ENCODE measurements at regions not wholly inside any gene's neighbourhood (a gene's known extent, or its start where the extent isn't known, plus 50 kb on each side); places are given as distances from the start of the nearest gene placed in this dataset.
"Not testable (repeated sequence)": the region's sequence is repeated elsewhere in the genome, so short reads cannot be mapped to it uniquely, and the experiment has no call there.

GRCh38 chr4:160450876-160451275 lies 1348.0 kb downstream of the RAPGEF2 start:
- CTCF ChIA-PET: no interaction called here
- no peak overlapping the region for H3K27ac ChIP-seq (ENCODE audit: low read length)
- H3K4me1 ChIP-seq (ENCODE audit: control insufficient read depth, insufficient read depth, low read length): no peaks in the 10 kb centered on the region
- DNase-seq (ENCODE audit: low read depth, low spot score) (no peak), ATAC-seq (no peak)
- intact Hi-C loops (cut with micrococcal nuclease; ENCODE audit: unreplicated experiment) (no loop called here), in situ Hi-C loops (cut with HindIII; ENCODE audit: low pct_unique_long_range_greater_than_20kb, low sequenced_read_pairs) (no loop called here)
- no peaks in the 10 kb centered on the region for H3K9me3 ChIP-seq (ENCODE audit: control insufficient read depth, insufficient read depth, low read depth, low read length)
- H3K4me3 ChIP-seq (ENCODE audit: low read depth in 2 of 2, low read length in 2 of 2): no peak overlapping the region
- no TSS peak for BruUV-seq (replicated peaks)
- H3K36me3 ChIP-seq (ENCODE audit: control insufficient read depth, insufficient read depth, low read length): no peaks in the 10 kb centered on the region
- POLR2A ChIA-PET: no interaction called here
- TF ChIP-seq SIN3A (IDR thresholded peaks at IDR 0.05; ENCODE audit: borderline replicate concordance, insufficient read depth, low read depth, low read length) (no peak), POLR2AphosphoS5 (IDR thresholded peaks at IDR 0.05; ENCODE audit: low read depth, low read length) (no peak), TCF7L2 (IDR thresholded peaks at IDR 0.05; ENCODE audit: low read depth, low read length) (no peak)
- TF ChIP-seq, protein P1, sequence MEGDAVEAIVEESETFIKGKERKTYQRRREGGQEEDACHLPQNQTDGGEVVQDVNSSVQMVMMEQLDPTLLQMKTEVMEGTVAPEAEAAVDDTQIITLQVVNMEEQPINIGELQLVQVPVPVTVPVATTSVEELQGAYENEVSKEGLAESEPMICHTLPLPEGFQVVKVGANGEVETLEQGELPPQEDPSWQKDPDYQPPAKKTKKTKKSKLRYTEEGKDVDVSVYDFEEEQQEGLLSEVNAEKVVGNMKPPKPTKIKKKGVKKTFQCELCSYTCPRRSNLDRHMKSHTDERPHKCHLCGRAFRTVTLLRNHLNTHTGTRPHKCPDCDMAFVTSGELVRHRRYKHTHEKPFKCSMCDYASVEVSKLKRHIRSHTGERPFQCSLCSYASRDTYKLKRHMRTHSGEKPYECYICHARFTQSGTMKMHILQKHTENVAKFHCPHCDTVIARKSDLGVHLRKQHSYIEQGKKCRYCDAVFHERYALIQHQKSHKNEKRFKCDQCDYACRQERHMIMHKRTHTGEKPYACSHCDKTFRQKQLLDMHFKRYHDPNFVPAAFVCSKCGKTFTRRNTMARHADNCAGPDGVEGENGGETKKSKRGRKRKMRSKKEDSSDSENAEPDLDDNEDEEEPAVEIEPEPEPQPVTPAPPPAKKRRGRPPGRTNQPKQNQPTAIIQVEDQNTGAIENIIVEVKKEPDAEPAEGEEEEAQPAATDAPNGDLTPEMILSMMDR (IDR thresholded peaks at IDR 0.05): no peak
- TF ChIP-seq, protein P2, sequence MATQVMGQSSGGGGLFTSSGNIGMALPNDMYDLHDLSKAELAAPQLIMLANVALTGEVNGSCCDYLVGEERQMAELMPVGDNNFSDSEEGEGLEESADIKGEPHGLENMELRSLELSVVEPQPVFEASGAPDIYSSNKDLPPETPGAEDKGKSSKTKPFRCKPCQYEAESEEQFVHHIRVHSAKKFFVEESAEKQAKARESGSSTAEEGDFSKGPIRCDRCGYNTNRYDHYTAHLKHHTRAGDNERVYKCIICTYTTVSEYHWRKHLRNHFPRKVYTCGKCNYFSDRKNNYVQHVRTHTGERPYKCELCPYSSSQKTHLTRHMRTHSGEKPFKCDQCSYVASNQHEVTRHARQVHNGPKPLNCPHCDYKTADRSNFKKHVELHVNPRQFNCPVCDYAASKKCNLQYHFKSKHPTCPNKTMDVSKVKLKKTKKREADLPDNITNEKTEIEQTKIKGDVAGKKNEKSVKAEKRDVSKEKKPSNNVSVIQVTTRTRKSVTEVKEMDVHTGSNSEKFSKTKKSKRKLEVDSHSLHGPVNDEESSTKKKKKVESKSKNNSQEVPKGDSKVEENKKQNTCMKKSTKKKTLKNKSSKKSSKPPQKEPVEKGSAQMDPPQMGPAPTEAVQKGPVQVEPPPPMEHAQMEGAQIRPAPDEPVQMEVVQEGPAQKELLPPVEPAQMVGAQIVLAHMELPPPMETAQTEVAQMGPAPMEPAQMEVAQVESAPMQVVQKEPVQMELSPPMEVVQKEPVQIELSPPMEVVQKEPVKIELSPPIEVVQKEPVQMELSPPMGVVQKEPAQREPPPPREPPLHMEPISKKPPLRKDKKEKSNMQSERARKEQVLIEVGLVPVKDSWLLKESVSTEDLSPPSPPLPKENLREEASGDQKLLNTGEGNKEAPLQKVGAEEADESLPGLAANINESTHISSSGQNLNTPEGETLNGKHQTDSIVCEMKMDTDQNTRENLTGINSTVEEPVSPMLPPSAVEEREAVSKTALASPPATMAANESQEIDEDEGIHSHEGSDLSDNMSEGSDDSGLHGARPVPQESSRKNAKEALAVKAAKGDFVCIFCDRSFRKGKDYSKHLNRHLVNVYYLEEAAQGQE (IDR thresholded peaks at IDR 0.05; ENCODE audit: insufficient read depth in 1 of 2, low read depth in 2 of 2, low read length in 1 of 2): no peak
- H3K27me3 ChIP-seq (ENCODE audit: control insufficient read depth, insufficient read depth, low read length): no peaks in the 10 kb centered on the region

DNA sequence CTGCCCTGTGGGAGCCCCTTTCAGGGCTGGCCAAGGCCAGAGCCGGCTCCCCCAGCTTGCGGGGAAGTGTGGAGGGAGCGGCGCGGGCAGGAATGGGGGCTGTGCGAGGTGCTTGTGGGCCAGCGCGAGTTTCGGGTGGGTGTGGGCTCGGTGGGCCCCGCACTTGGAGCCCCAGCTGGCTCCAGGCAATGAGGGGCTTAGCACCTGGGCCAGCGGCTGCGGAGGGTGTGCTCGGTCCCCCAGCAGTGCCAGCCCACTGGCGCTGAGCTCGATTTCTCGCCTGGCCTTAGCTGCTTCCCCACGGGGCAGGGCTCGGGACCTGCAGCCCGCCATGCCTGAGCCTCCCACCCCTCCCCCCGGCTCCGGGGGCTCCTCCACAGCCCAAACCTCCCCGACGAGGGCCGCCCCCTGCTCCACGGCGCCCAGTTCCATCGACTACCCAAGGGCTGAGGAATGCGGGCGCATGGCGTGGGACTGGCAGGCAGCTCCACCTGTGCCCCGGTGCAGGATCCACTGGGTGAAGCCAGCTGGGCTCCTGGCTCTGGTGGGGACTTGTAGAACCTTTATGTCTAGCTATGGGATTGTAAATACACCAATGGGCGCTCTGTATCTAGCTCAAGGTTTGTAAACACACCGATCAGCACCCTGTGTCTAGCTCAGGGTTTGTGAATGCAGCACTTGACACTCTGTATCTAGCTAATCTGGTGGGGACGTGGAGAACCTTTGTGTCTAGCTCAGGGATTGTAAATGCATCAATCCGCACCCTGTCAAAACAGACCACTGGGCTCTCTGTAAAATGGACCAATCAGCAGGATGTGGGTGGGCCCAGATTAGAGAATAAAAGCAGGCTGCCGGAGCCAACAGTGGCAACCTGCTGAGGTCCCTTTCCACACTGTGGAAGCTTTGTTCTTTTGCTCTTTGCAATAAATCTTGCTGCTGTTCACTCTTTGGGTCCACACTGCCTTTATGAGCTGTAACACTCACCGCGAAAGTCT lies 1379.1 kb downstream of the RAPGEF2 start:
- BruUV-seq (replicated peaks); DNase-seq (ENCODE audit: low read depth, low spot score); H3K4me3 ChIP-seq (ENCODE audit: low read depth in 2 of 2, low read length in 2 of 2); CTCF ChIA-PET; in situ Hi-C loops (cut with HindIII; ENCODE audit: low pct_unique_long_range_greater_than_20kb, low sequenced_read_pairs); H3K36me3 ChIP-seq (ENCODE audit: control insufficient read depth, insufficient read depth, low read length); H3K27ac ChIP-seq (ENCODE audit: low read length); H3K4me1 ChIP-seq (ENCODE audit: control insufficient read depth, insufficient read depth, low read length); H3K9me3 ChIP-seq (ENCODE audit: control insufficient read depth, insufficient read depth, low read depth, low read length); ATAC-seq; H3K27me3 ChIP-seq (ENCODE audit: control insufficient read depth, insufficient read depth, low read length); intact Hi-C loops (cut with micrococcal nuclease; ENCODE audit: unreplicated experiment); POLR2A ChIA-PET: not testable (repeated sequence)

- DNase-seq (ENCODE audit: low read depth, low spot score): no peak
- no TSS peak for BruUV-seq (replicated peaks)
- CTCF ChIA-PET: no interaction called here
- intact Hi-C loops (cut with micrococcal nuclease; ENCODE audit: unreplicated experiment) (no loop called here), in situ Hi-C loops (cut with HindIII; ENCODE audit: low pct_unique_long_range_greater_than_20kb, low sequenced_read_pairs) (no loop called here)
- POLR2A ChIA-PET: interaction anchor here (0.6 kb wide), 1 partner anchor 36 kb away, joined by 3 read pairs; no protein-coding TSS in a partner anchor
- H3K9me3 ChIP-seq (ENCODE audit: control insufficient read depth, insufficient read depth, low read depth, low read length): no peaks in the 10 kb centered on the region
- no peak overlapping the region for H3K27ac ChIP-seq (ENCODE audit: low read length)
- ATAC-seq: no peak
- no peak for TF ChIP-seq SIN3A (IDR thresholded peaks at IDR 0.05; ENCODE audit: borderline replicate concordance, insufficient read depth, low read depth, low read length)
- TF ChIP-seq, protein P1 (IDR thresholded peaks at IDR 0.05): no peak
- TF ChIP-seq TCF7L2 (IDR thresholded peaks at IDR 0.05; ENCODE audit: low read depth, low read length): no peak
- no peak overlapping the region for H3K4me3 ChIP-seq (ENCODE audit: low read depth in 2 of 2, low read length in 2 of 2)
- H3K27me3 ChIP-seq (ENCODE audit: control insufficient read depth, insufficient read depth, low read length): no peaks in the 10 kb centered on the region
- H3K36me3 ChIP-seq (ENCODE audit: control insufficient read depth, insufficient read depth, low read length): no peaks in the 10 kb centered on the region
- no peaks in the 10 kb centered on the region for H3K4me1 ChIP-seq (ENCODE audit: control insufficient read depth, insufficient read depth, low read length)
These were observed 1382.3 kb downstream of the RAPGEF2 start for GRCh38 chr4:160485071-160485687.

Data from Panc1 (cell line).